ENCODE measurements at regions not wholly inside any gene's neighbourhood (a gene's known extent, or its start where the extent isn't known, plus 50 kb on each side); places are given as distances from the start of the nearest gene placed in this dataset.

- Histone ChIP-seq H3K36me3 (no peaks in the 10 kb centered on the region), H3K27ac (no peak overlapping the region), H3K4me3 (no peak overlapping the region), H3K9me3 (no peaks in the 10 kb centered on the region), H3K4me1 (peaks cover 0 to 17% (median 12%) of the 10 kb centered on the region in 4 donors), H3K27me3 (no peaks in the 10 kb centered on the region)
- TF ChIP-seq POLR2A (IDR thresholded peaks at IDR 0.05) (no peak), POLR2AphosphoS5 (IDR thresholded peaks at IDR 0.05) (peak in 1 of 4 donors; percentile 22)
- 62 to 83% methylated on average over 3 of the region's 3 CpGs for WGBS, 2 donors
- intact Hi-C loops (cut with DNase I) = loop anchor here (10.0 kb wide), 1 partner anchor 248 kb away; no protein-coding TSS in a partner anchor
- no peak for DNase-seq
These were observed 91.7 kb downstream of the RHOU start for GRCh38 chr1:228827019-228827418.

- peaks cover 0 to 17% (median 12%) of the 10 kb centered on the region in 4 donors for H3K4me1 ChIP-seq
- intact Hi-C loops (cut with DNase I) = loop anchor here (10.0 kb wide), 1 partner anchor 247 kb away; no protein-coding TSS in a partner anchor
- no peaks in the 10 kb centered on the region for H3K9me3 ChIP-seq
- TF ChIP-seq POLR2AphosphoS5 (IDR thresholded peaks at IDR 0.05) (no peak), EP300 (IDR thresholded peaks at IDR 0.05) (no peak), POLR2A (IDR thresholded peaks at IDR 0.05) (no peak), CTCF (IDR thresholded peaks at IDR 0.05) (no peak)
- H3K27me3 ChIP-seq = no peaks in the 10 kb centered on the region
- no peaks in the 10 kb centered on the region for H3K36me3 ChIP-seq
- no peak overlapping the region for H3K4me3 ChIP-seq
- no peak for DNase-seq
- H3K27ac ChIP-seq = no peak overlapping the region
These were observed 92.9 kb downstream of the RHOU start for GRCh38 chr1:228828151-228828550.

- intact Hi-C loops (cut with DNase I) = no loop called here
- Histone ChIP-seq H3K4me3 (no peak overlapping the region), H3K9me3 (no peaks in the 10 kb centered on the region), H3K36me3 (no peaks in the 10 kb centered on the region), H3K4me1 (peaks cover 0 to 26% (median 19%) of the 10 kb centered on the region in 4 donors), H3K27ac (peak overlapping the region in 3 of 4 donors; percentile 42 to 72 (median 54)), H3K27me3 (no peaks in the 10 kb centered on the region)
- TF ChIP-seq POLR2AphosphoS5 (IDR thresholded peaks at IDR 0.05) (peak in 1 of 4 donors; percentile 31), CTCF (IDR thresholded peaks at IDR 0.05) (no peak), EP300 (IDR thresholded peaks at IDR 0.05) (no peak), POLR2A (IDR thresholded peaks at IDR 0.05) (no peak)
- WGBS, 2 donors = 82 to 92% methylated on average over 14 of the region's 14 CpGs
- peak; percentile 84 for DNase-seq
These were observed 95.1 kb downstream of the RHOU start for GRCh38 chr1:228830185-228830953.

- no peaks in the 10 kb centered on the region for H3K36me3 ChIP-seq
- intact Hi-C loops (cut with DNase I) = no loop called here
- no peaks in the 10 kb centered on the region for H3K27me3 ChIP-seq
- DNase-seq = no peak
- peaks cover 0 to 26% (median 19%) of the 10 kb centered on the region in 4 donors for H3K4me1 ChIP-seq
- 38 to 53% methylated on average over 7 of the region's 7 CpGs for WGBS, 2 donors
- no peak for TF ChIP-seq POLR2AphosphoS5 (IDR thresholded peaks at IDR 0.05)
- no peak for TF ChIP-seq CTCF (IDR thresholded peaks at IDR 0.05)
- no peak for TF ChIP-seq EP300 (IDR thresholded peaks at IDR 0.05)
- no peak for TF ChIP-seq POLR2A (IDR thresholded peaks at IDR 0.05)
- peak overlapping the region in 3 of 4 donors; percentile 42 to 72 (median 54) for H3K27ac ChIP-seq
- no peaks in the 10 kb centered on the region for H3K9me3 ChIP-seq
- no peak overlapping the region for H3K4me3 ChIP-seq
These were observed 95.7 kb downstream of the RHOU start for GRCh38 chr1:228830954-228831481.

GRCh38 chr1:228833911-228834688 lies 98.8 kb downstream of the RHOU start:
- intact Hi-C loops (cut with DNase I) = loop anchor here (2.0 kb wide), 1 partner anchor 95 kb away; no protein-coding TSS in a partner anchor
- no peak for TF ChIP-seq CTCF (IDR thresholded peaks at IDR 0.05)
- no peak for TF ChIP-seq POLR2AphosphoS5 (IDR thresholded peaks at IDR 0.05)
- no peak for TF ChIP-seq EP300 (IDR thresholded peaks at IDR 0.05)
- Histone ChIP-seq H3K36me3 (no peaks in the 10 kb centered on the region), H3K9me3 (no peaks in the 10 kb centered on the region), H3K4me3 (no peak overlapping the region), H3K27ac (no peak overlapping the region), H3K4me1 (peaks cover 0 to 42% (median 32%) of the 10 kb centered on the region in 4 donors), H3K27me3 (no peaks in the 10 kb centered on the region)
- no peak for DNase-seq
- WGBS, 2 donors = 64 to 66% methylated on average over 13 of the region's 13 CpGs

All from sigmoid colon (tissue), 6 donors.